ENCODE measurements at regions not wholly inside any gene's neighbourhood (a gene's known extent, or its start where the extent isn't known, plus 50 kb on each side); places are given as distances from the start of the nearest gene placed in this dataset.

DNA sequence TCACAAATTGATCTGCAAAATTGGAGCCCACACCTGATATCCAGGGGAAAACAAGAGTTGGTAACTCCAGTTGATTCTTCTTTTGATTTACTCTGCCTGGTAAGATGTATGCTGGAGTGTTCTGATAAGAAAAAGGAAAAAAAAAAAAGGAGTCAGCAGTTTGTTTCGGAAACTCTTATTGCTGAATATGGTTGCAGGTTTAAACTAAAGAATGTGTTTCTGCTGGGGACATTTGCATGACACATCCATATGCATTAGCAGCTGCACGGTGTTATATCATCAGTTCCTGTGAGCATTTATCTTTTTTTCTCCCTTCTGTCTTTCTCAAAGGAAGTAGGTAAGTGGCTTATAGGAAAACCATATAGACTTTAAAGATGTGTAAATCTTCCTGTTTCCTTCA, 418.5 kb upstream of the ESRRG start:
- H3K4me3 ChIP-seq, result no peak overlapping the region

DNA sequence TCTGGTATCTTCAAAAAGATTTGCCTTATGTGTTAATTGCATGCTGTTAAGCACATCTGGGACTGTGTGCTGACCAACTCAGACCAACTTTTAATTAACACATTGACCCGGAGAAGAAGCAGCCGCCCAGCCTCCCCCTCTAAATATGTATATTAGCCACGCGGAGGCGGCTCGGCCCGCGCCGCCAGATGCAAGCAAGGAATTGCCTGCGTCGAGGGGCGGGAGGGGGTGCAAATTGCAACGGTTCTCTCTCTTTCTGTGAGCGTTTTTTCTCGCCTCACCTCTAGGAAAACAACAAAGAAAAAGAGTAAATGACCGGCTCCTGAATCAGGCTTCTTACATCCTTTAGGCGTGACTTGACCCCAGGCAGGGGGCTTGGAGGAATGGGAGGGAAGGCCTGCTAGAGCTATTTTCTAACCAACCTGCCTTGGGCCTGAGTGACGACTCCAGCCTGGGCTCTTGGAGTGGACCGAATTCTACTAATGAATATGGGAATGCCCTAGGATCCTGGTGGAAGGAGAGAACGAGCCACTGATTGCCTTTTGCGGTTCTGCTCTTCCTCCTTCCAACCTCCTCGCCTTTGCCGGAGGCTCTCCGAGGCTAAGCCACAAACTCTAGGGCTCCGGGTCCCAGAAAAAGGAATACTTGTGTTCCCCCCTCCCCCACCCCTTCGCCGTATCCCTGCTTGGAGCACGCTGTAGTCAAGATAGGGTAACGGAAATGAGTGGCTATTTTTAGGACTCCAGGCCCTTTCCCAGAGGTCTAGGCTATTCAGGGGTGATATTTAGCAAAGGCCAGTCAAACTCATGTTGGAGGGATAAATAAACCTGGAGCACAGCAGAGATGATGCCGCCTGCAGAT, 417.0 kb upstream of the ESRRG start:
- no peaks in the 10 kb centered on the region for H3K9me3 ChIP-seq
- H3K4me3 ChIP-seq, result no peak overlapping the region
- H3K36me3 ChIP-seq (ENCODE audit: low read depth), result no peaks in the 10 kb centered on the region
- no peak for DNase-seq
- H3K4me1 ChIP-seq (ENCODE audit: low read depth), result peaks cover 9% of the 10 kb centered on the region
- TF ChIP-seq, protein P1, sequence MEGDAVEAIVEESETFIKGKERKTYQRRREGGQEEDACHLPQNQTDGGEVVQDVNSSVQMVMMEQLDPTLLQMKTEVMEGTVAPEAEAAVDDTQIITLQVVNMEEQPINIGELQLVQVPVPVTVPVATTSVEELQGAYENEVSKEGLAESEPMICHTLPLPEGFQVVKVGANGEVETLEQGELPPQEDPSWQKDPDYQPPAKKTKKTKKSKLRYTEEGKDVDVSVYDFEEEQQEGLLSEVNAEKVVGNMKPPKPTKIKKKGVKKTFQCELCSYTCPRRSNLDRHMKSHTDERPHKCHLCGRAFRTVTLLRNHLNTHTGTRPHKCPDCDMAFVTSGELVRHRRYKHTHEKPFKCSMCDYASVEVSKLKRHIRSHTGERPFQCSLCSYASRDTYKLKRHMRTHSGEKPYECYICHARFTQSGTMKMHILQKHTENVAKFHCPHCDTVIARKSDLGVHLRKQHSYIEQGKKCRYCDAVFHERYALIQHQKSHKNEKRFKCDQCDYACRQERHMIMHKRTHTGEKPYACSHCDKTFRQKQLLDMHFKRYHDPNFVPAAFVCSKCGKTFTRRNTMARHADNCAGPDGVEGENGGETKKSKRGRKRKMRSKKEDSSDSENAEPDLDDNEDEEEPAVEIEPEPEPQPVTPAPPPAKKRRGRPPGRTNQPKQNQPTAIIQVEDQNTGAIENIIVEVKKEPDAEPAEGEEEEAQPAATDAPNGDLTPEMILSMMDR (IDR thresholded peaks at IDR 0.05), result no peak
- intact Hi-C loops (cut with DNase I, micrococcal nuclease), result no loop called here
- ATAC-seq, result no peak

More for the DNA sequence above, 418.5 kb upstream of the ESRRG start:
- intact Hi-C loops (cut with DNase I, micrococcal nuclease), result no loop called here
- TF ChIP-seq, protein P1 (IDR thresholded peaks at IDR 0.05), result no peak
- H3K36me3 ChIP-seq (ENCODE audit: low read depth), result no peaks in the 10 kb centered on the region
- DNase-seq (no peak), ATAC-seq (no peak)
- H3K9me3 ChIP-seq, result no peaks in the 10 kb centered on the region
- H3K4me1 ChIP-seq (ENCODE audit: low read depth), result no peaks in the 10 kb centered on the region

DNA sequence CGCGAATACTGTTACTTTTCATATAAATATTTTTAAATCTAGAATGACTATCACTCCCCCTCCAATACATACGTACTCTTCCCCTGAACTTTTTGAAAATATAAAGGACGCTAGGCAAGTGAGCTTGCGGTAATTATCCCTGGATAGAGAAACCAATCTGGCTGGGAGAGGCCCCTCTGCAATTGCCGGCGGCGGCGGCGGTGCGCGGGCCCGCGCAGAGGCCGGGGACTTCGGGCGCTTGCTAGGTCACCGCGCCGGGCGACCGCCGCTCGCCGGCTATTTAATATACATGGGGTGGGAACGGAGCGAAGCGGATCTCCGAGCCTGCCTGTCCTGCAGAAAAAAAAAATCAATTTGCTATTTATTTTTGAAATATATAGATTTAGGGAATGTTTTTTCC, 416.3 kb upstream of the ESRRG start:
- ATAC-seq (no peak), DNase-seq (no peak)
- TF ChIP-seq, protein P1 (IDR thresholded peaks at IDR 0.05), result no peak
- Histone ChIP-seq H3K9me3 (no peaks in the 10 kb centered on the region), H3K36me3 (ENCODE audit: low read depth) (no peaks in the 10 kb centered on the region), H3K4me3 (no peak overlapping the region), H3K4me1 (ENCODE audit: low read depth) (peaks cover 14% of the 10 kb centered on the region)
- intact Hi-C loops (cut with DNase I, micrococcal nuclease), result no loop called here

DNA sequence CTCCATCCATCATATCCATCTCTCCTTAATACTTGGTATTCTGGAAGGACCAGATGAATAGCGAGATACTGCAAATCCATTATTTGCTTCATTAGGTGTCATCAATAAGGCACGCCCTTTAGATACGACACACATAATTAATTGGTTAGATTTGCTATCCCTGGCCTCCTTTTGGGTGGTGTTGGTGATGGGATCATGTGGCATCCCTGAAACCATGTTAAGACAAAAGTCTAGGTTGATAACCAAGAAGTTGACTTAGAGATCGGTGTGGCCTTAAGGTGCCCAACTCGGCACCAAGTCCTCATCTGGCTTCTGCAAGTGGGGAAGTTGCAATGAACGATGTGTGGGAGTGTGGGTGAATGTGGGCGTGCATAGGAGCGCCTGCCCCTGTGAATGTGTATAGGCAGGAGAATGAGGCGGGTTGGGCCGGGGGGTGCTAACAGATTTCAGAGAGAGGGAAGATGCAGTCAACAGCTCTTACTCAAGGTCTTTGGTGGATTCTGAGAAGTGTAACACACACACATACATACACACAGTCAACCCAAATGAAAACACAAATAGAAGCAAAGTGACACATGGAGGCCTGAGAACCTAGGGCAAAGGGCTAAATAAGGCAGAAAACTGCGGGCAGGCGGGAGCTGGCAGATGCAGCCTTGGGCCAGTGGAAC, 415.7 kb upstream of the ESRRG start:
- no peak overlapping the region for H3K4me3 ChIP-seq
- TF ChIP-seq, protein P1 (IDR thresholded peaks at IDR 0.05), result no peak

DNA sequence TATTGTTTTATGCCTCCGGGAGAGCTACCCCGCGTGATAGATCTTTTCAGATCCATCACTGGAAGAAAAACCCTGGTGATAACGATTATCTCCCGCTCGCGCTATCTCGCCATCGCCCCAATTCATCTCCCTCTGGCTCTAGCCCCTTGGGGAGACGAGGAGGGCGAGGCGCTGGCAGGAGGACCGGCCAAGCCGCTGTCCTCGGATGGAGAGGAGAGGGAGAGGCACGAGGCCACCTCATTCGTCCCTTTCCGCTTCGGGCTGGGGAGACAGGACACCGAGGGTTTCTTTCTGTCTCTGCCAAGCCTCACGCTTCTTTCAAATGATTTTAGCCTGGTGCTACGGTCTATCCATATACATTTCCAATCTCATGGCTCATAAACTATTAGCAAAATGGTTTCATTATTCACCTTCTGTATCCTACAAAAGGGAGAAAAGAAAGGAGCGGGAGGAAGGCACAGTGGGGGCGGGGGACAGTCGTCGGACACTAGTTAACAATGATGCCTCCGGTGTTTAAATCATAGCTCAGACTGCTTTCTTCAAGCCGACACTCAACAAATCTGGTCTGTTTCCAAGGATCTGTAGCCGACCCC, 415.0 kb upstream of the ESRRG start:
- ATAC-seq (no peak), DNase-seq (no peak)
- TF ChIP-seq, protein P1 (IDR thresholded peaks at IDR 0.05), result no peak
- Histone ChIP-seq H3K36me3 (ENCODE audit: low read depth) (no peaks in the 10 kb centered on the region), H3K9me3 (no peaks in the 10 kb centered on the region), H3K4me1 (ENCODE audit: low read depth) (peaks cover 16% of the 10 kb centered on the region), H3K4me3 (no peak overlapping the region)
- intact Hi-C loops (cut with DNase I, micrococcal nuclease), result no loop called here

More for the DNA sequence above, 415.7 kb upstream of the ESRRG start:
- Histone ChIP-seq H3K36me3 (ENCODE audit: low read depth) (no peaks in the 10 kb centered on the region), H3K9me3 (no peaks in the 10 kb centered on the region), H3K4me1 (ENCODE audit: low read depth) (peaks cover 16% of the 10 kb centered on the region)
- intact Hi-C loops (cut with DNase I, micrococcal nuclease), result no loop called here
- no peak for DNase-seq
- no peak for ATAC-seq

All from mucosa of descending colon (tissue), 3 donors.